Gastrocnemius medialis (tissue), 4 donors: ENCODE measurements at regions not wholly inside any gene's neighbourhood (a gene's known extent, or its start where the extent isn't known, plus 50 kb on each side); places are given as distances from the start of the nearest gene placed in this dataset.

Experiments used
- ATAC-seq, 2 donors: fragments of 150-250 bp; one replicate each; pipeline ENCODE4 v1.9.1; 2016
- DNase-seq, 2 donors: peaks; one replicate each; pipeline ENCODE4 v3.0.0-alpha.2; 2019
- H3K27ac ChIP-seq, 4 donors: fragments of 200-600 bp; sonication (generic); 1 replicate in 1 of 4; 2 replicates in 3 of 4; pipeline ENCODE4 v1.5.1; 2016 to 2018; ENCODE audit warnings: mild to moderate bottlenecking in 2 of 4, moderate library complexity in 1 of 4
- H3K27me3 ChIP-seq, 3 donors: fragments of 200-600 bp; sonication (generic) in 2 of 3; 1 replicate in 1 of 3; 2 replicates in 2 of 3; pipeline versions ENCODE4 v1.5.1 to v1.6.0; 2016 to 2019; ENCODE audit warnings: mild to moderate bottlenecking in 1 of 3, moderate library complexity in 1 of 3
- H3K36me3 ChIP-seq, 2 donors: fragments of 200-600 bp; sonication (generic) in 1 of 2; one replicate each; pipeline ENCODE4 v1.5.1; 2017 to 2018
- H3K4me1 ChIP-seq, 2 donors: fragments of 200-600 bp; sonication (generic) in 1 of 2; one replicate each; pipeline ENCODE4 v1.5.1; 2016 to 2017; ENCODE audit warnings: mild to moderate bottlenecking in 2 of 2
- H3K4me3 ChIP-seq, 4 donors: fragments of 200-600 bp; sonication (generic) in 3 of 4; 1 replicate in 1 of 4; 2 replicates in 3 of 4; pipeline ENCODE4 v1.5.1; 2016 to 2019; ENCODE audit warnings: mild to moderate bottlenecking in 2 of 4
- H3K9me3 ChIP-seq, 3 donors: fragments of 200-600 bp; sonication (generic) in 2 of 3; 1 replicate in 1 of 3; 2 replicates in 2 of 3; pipeline ENCODE4 v1.5.1; 2016 to 2019
- CTCF ChIP-seq, 5 experiments: fragments of 450-650 bp in 3 of 5; fragments of 200-600 bp in 2 of 5; sonication (generic) in 2 of 5; IDR thresholded peaks in 4 of 5; conservative IDR thresholded peaks in 1 of 5; 1 replicate in 4 of 5; 2 replicates in 1 of 5; pipeline ENCODE4 v1.5.1; 2016 to 2019; ENCODE audit warnings: antibody characterized with exemption in 5 of 5, mild to moderate bottlenecking in 3 of 5, moderate library complexity in 3 of 5
- POLR2A ChIP-seq, 2 donors: fragments of 450-650 bp; IDR thresholded peaks; one replicate each; pipeline ENCODE4 v1.6.1; 2017; ENCODE audit warnings: antibody characterized with exemption in 2 of 2, mild to moderate bottlenecking in 2 of 2, moderate library complexity in 2 of 2
- in situ Hi-C, 4 donors: fragments of 200-750 bp; cut with MboI; loops; one replicate each; pipeline versions ENCODE4 v1.15.0 to v1.8.0; 2017; ENCODE audit warnings: low sequenced_read_pairs in 4 of 4
- intact Hi-C: fragments of 100-400 bp; cut with DNase I; formaldehyde crosslinking; loops from one replicate; pipeline ENCODE4 v1.15.1; 2023; ENCODE audit warnings: low total_unique reads

- intact Hi-C loops: no loop called here
Measured at GRCh38 chrX:25558137-25558536, 542.4 kb upstream of the ARX start.

GRCh38 chrX:25561190-25561589 lies 545.4 kb upstream of the ARX start:
- in situ Hi-C loops: no loop called here
- intact Hi-C loops: no loop called here
- Histone ChIP-seq H3K36me3 (no peaks in the 10 kb centered on the region), H3K9me3 (no peaks in the 10 kb centered on the region), H3K27ac (no peak overlapping the region), H3K27me3 (no peaks in the 10 kb centered on the region), H3K4me1 (no peaks in the 10 kb centered on the region), H3K4me3 (no peak overlapping the region)
- DNase-seq (no peak), ATAC-seq (no peak)
- TF ChIP-seq CTCF (IDR thresholded peaks at IDR 0.05 in 4 of 5, conservative IDR thresholded peaks at IDR 0.05 in 1 of 5) (no peak), POLR2A (IDR thresholded peaks at IDR 0.05) (no peak)

More at GRCh38 chrX:25558137-25558536, 542.4 kb upstream of the ARX start:
- Histone ChIP-seq H3K27me3 (no peaks in the 10 kb centered on the region), H3K27ac (no peak overlapping the region), H3K9me3 (no peaks in the 10 kb centered on the region), H3K4me1 (no peaks in the 10 kb centered on the region), H3K4me3 (no peak overlapping the region), H3K36me3 (no peaks in the 10 kb centered on the region)
- in situ Hi-C loops: no loop called here
- TF ChIP-seq CTCF (IDR thresholded peaks at IDR 0.05 in 4 of 5, conservative IDR thresholded peaks at IDR 0.05 in 1 of 5) (no peak), POLR2A (IDR thresholded peaks at IDR 0.05) (no peak)
- DNase-seq (no peak), ATAC-seq (no peak)

DNA sequence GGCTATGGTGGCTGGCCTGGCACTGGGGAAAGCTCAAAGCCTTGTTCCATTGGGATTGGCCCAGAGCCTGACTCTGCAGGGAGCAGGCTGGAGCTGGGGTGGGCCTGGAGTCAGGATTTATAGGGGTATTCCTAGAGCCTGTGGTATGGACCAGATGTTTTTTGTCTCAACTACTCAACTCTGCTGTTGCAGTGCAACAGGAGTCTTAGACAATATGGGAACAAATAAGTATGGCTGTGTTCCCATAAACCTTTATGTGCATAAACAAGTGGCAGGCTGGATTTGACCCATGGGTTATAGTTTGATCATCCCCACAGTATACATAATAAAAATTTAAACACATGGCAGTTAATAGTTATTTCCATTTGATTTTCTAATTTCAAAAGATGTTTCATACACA lies 557.9 kb upstream of the ARX start:
- Histone ChIP-seq H3K27me3 (no peaks in the 10 kb centered on the region), H3K4me1 (no peaks in the 10 kb centered on the region), H3K36me3 (no peaks in the 10 kb centered on the region), H3K4me3 (no peak overlapping the region), H3K27ac (no peak overlapping the region), H3K9me3 (no peaks in the 10 kb centered on the region)
- TF ChIP-seq CTCF (IDR thresholded peaks at IDR 0.05 in 4 of 5, conservative IDR thresholded peaks at IDR 0.05 in 1 of 5) (no peak), POLR2A (IDR thresholded peaks at IDR 0.05) (no peak)
- in situ Hi-C loops (no loop called here), intact Hi-C loops (no loop called here)
- DNase-seq (no peak), ATAC-seq (no peak)

DNA sequence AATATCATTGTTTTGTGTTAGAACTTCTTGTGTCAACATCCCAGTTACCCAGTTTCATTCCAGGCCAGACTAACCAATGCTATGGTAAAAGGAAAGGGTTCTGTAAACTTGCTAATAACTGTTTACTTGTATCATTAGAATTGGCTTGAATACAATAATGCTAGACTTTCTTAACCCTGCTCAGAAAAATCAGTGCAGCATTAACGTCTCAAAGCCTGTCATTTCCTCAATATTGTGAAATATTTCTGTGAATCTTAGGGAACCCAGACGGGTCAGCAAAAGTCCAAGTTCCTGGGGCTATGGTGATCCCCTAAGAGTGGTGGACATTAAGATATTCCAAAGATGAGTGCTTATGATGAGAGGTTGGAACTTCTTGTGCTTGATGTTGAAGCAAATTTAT lies 541.2 kb upstream of the MAGEB18 start:
- TF ChIP-seq POLR2A (IDR thresholded peaks at IDR 0.05): no peak
- no peak for TF ChIP-seq CTCF (IDR thresholded peaks at IDR 0.05 in 4 of 5, conservative IDR thresholded peaks at IDR 0.05 in 1 of 5)
- H3K4me1 ChIP-seq: no peaks in the 10 kb centered on the region
- H3K27me3 ChIP-seq: no peaks in the 10 kb centered on the region
- in situ Hi-C loops: no loop called here
- no peaks in the 10 kb centered on the region for H3K36me3 ChIP-seq
- no peak overlapping the region for H3K4me3 ChIP-seq
- intact Hi-C loops: no loop called here
- DNase-seq: no peak
- H3K9me3 ChIP-seq: no peaks in the 10 kb centered on the region
- ATAC-seq: no peak
- no peak overlapping the region for H3K27ac ChIP-seq

- Histone ChIP-seq H3K27ac (no peak overlapping the region), H3K4me1 (no peaks in the 10 kb centered on the region), H3K36me3 (no peaks in the 10 kb centered on the region), H3K4me3 (no peak overlapping the region), H3K27me3 (no peaks in the 10 kb centered on the region), H3K9me3 (no peaks in the 10 kb centered on the region)
- in situ Hi-C loops (no loop called here), intact Hi-C loops (no loop called here)
- ATAC-seq (no peak), DNase-seq (no peak)
- TF ChIP-seq CTCF (IDR thresholded peaks at IDR 0.05 in 4 of 5, conservative IDR thresholded peaks at IDR 0.05 in 1 of 5): no peak
- TF ChIP-seq POLR2A (IDR thresholded peaks at IDR 0.05): no peak
Measured at GRCh38 chrX:25597551-25597950, 540.6 kb upstream of the MAGEB18 start.
